ENCODE measurements at regions not wholly inside any gene's neighbourhood (a gene's known extent, or its start where the extent isn't known, plus 50 kb on each side); places are given as distances from the start of the nearest gene placed in this dataset.

DNA sequence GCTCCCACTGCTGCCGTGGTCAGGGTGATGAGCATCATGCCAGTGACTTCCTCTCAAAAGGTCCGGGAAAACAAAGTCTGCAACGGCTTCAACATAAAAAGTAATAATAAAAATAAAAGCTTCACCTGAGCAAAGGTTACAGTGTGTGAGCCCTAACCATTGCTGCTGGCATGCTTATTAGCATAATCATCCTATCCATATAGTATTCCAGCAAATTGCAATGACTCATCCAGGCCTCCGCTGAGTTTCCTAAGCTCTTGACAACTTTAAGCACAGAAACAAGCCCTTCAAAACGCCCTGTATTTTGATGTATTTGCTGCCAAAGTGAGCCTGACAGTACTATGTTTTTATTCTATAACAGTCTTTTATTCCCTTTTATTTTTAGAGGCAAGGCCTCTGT, 100.5 kb downstream of the AASDH start:
- ATAC-seq, result peak; percentile 73
- TF ChIP-seq, protein P1, sequence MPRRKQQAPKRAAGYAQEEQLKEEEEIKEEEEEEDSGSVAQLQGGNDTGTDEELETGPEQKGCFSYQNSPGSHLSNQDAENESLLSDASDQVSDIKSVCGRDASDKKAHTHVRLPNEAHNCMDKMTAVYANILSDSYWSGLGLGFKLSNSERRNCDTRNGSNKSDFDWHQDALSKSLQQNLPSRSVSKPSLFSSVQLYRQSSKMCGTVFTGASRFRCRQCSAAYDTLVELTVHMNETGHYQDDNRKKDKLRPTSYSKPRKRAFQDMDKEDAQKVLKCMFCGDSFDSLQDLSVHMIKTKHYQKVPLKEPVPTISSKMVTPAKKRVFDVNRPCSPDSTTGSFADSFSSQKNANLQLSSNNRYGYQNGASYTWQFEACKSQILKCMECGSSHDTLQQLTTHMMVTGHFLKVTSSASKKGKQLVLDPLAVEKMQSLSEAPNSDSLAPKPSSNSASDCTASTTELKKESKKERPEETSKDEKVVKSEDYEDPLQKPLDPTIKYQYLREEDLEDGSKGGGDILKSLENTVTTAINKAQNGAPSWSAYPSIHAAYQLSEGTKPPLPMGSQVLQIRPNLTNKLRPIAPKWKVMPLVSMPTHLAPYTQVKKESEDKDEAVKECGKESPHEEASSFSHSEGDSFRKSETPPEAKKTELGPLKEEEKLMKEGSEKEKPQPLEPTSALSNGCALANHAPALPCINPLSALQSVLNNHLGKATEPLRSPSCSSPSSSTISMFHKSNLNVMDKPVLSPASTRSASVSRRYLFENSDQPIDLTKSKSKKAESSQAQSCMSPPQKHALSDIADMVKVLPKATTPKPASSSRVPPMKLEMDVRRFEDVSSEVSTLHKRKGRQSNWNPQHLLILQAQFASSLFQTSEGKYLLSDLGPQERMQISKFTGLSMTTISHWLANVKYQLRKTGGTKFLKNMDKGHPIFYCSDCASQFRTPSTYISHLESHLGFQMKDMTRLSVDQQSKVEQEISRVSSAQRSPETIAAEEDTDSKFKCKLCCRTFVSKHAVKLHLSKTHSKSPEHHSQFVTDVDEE (CRISPR knock-in tag; IDR thresholded peaks at IDR 0.05), result no peak
- no peak for TF ChIP-seq ZNF70 (CRISPR knock-in tag; IDR thresholded peaks at IDR 0.05)
- TF ChIP-seq ARNTL (CRISPR knock-in tag; IDR thresholded peaks at IDR 0.05; ENCODE audit: borderline replicate concordance, low read depth), result no peak
- TF ChIP-seq, protein P2, sequence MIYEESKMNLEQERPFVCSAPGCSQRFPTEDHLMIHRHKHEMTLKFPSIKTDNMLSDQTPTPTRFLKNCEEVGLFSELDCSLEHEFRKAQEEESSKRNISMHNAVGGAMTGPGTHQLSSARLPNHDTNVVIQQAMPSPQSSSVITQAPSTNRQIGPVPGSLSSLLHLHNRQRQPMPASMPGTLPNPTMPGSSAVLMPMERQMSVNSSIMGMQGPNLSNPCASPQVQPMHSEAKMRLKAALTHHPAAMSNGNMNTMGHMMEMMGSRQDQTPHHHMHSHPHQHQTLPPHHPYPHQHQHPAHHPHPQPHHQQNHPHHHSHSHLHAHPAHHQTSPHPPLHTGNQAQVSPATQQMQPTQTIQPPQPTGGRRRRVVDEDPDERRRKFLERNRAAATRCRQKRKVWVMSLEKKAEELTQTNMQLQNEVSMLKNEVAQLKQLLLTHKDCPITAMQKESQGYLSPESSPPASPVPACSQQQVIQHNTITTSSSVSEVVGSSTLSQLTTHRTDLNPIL (CRISPR knock-in tag; IDR thresholded peaks at IDR 0.05; ENCODE audit: low read depth), result no peak
- no peak for TF ChIP-seq ZNF8 (CRISPR knock-in tag; IDR thresholded peaks at IDR 0.05)

DNA sequence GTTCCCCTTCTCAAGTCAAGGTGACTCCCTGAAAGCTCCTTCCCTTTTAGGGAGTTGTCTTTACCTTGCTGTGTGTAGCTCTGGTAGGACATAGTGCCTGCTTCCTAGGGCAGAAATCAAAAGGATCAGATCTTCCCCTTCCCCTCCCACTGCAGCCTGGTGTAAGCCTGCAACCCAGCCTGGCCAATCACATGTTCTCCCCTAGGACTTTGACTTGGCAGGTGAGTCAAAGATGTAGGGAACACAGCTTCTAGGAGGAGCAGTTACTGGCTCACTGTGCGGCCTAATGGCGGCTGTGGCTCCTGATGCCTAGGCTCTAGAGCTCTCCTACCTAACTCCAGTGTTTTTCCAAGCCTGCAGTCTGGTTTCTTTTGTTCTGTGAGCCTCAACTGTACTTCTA, 103.9 kb downstream of the AASDH start:
- no peak for ATAC-seq
- TF ChIP-seq ZNF70 (CRISPR knock-in tag; IDR thresholded peaks at IDR 0.05) (no peak), OSR1 (CRISPR knock-in tag; IDR thresholded peaks at IDR 0.05) (no peak), TCF4 (CRISPR knock-in tag; IDR thresholded peaks at IDR 0.05; ENCODE audit: borderline replicate concordance) (no peak), TOX (CRISPR knock-in tag; IDR thresholded peaks at IDR 0.05; ENCODE audit: borderline replicate concordance) (no peak), ZNF565 (CRISPR knock-in tag; conservative IDR thresholded peaks at IDR 0.05; ENCODE audit: low read depth) (no peak), ISL1 (CRISPR knock-in tag; IDR thresholded peaks at IDR 0.05) (no peak), ZC3H10 (CRISPR knock-in tag; IDR thresholded peaks at IDR 0.05) (no peak), ZFP30 (CRISPR knock-in tag; IDR thresholded peaks at IDR 0.05) (no peak), ESRRG (CRISPR knock-in tag; IDR thresholded peaks at IDR 0.05) (no peak), GLIS3 (CRISPR knock-in tag; IDR thresholded peaks at IDR 0.05) (no peak), RARB (CRISPR knock-in tag; IDR thresholded peaks at IDR 0.05) (no peak), BACH2 (CRISPR knock-in tag; IDR thresholded peaks at IDR 0.05; ENCODE audit: borderline replicate concordance) (no peak), PPARA (CRISPR knock-in tag; IDR thresholded peaks at IDR 0.05; ENCODE audit: borderline replicate concordance) (no peak), SNAI2 (CRISPR knock-in tag; IDR thresholded peaks at IDR 0.05) (no peak), ARNTL (CRISPR knock-in tag; IDR thresholded peaks at IDR 0.05; ENCODE audit: borderline replicate concordance, low read depth) (no peak)
- TF ChIP-seq, protein P3, sequence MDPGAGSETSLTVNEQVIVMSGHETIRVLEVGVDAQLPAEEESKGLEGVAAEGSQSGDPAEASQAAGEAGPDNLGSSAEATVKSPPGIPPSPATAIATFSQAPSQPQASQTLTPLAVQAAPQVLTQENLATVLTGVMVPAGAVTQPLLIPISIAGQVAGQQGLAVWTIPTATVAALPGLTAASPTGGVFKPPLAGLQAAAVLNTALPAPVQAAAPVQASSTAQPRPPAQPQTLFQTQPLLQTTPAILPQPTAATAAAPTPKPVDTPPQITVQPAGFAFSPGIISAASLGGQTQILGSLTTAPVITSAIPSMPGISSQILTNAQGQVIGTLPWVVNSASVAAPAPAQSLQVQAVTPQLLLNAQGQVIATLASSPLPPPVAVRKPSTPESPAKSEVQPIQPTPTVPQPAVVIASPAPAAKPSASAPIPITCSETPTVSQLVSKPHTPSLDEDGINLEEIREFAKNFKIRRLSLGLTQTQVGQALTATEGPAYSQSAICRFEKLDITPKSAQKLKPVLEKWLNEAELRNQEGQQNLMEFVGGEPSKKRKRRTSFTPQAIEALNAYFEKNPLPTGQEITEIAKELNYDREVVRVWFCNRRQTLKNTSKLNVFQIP (CRISPR knock-in tag; IDR thresholded peaks at IDR 0.05; ENCODE audit: borderline replicate concordance, low read depth), result no peak
- TF ChIP-seq, protein P1 (CRISPR knock-in tag; IDR thresholded peaks at IDR 0.05), result no peak
- TF ChIP-seq, protein P4, sequence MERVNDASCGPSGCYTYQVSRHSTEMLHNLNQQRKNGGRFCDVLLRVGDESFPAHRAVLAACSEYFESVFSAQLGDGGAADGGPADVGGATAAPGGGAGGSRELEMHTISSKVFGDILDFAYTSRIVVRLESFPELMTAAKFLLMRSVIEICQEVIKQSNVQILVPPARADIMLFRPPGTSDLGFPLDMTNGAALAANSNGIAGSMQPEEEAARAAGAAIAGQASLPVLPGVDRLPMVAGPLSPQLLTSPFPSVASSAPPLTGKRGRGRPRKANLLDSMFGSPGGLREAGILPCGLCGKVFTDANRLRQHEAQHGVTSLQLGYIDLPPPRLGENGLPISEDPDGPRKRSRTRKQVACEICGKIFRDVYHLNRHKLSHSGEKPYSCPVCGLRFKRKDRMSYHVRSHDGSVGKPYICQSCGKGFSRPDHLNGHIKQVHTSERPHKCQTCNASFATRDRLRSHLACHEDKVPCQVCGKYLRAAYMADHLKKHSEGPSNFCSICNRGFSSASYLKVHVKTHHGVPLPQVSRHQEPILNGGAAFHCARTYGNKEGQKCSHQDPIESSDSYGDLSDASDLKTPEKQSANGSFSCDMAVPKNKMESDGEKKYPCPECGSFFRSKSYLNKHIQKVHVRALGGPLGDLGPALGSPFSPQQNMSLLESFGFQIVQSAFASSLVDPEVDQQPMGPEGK (CRISPR knock-in tag; IDR thresholded peaks at IDR 0.05; ENCODE audit: borderline replicate concordance), result no peak
- TF ChIP-seq, protein P5, sequence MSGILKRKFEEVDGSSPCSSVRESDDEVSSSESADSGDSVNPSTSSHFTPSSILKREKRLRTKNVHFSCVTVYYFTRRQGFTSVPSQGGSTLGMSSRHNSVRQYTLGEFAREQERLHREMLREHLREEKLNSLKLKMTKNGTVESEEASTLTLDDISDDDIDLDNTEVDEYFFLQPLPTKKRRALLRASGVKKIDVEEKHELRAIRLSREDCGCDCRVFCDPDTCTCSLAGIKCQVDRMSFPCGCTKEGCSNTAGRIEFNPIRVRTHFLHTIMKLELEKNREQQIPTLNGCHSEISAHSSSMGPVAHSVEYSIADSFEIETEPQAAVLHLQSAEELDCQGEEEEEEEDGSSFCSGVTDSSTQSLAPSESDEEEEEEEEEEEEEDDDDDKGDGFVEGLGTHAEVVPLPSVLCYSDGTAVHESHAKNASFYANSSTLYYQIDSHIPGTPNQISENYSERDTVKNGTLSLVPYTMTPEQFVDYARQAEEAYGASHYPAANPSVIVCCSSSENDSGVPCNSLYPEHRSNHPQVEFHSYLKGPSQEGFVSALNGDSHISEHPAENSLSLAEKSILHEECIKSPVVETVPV (CRISPR knock-in tag; IDR thresholded peaks at IDR 0.05), result no peak
